SK-N-MC (cell line): ENCODE measurements at regions not wholly inside any gene's neighbourhood (a gene's known extent, or its start where the extent isn't known, plus 50 kb on each side); places are given as distances from the start of the nearest gene placed in this dataset.
A peak's percentile ranks its signal among the peaks of the same experiment; 100 is the strongest.
"Not testable (repeated sequence)": the region's sequence is repeated elsewhere in the genome, so short reads cannot be mapped to it uniquely, and the experiment has no call there.

Experiments
- DNase-seq: peaks from one replicate; pipeline ENCODE4 v3.0.0-alpha.2; 2011; ENCODE audit warnings: low read depth, low spot score
- H3K27ac ChIP-seq: fragments of 200-600 bp; sonication (generic); 2 replicates; pipeline ENCODE4 v1.5.1; 2016; ENCODE audit warnings: mixed run types
- H3K36me3 ChIP-seq: fragments of 200-600 bp; sonication (generic); 2 replicates; pipeline ENCODE4 v1.6.1; 2017; ENCODE audit warnings: antibody characterized with exemption, low read length, mixed read lengths; ENCODE audit not compliant: insufficient read depth
- H3K4me3 ChIP-seq: fragments of 200-600 bp; sonication (generic); 2 replicates; pipeline ENCODE4 v1.5.1; 2016
- H3K9ac ChIP-seq: fragments of 200-600 bp; sonication (generic); 2 replicates; pipeline ENCODE4 v1.8.0; 2017; ENCODE audit warnings: mixed run types, mixed read lengths; ENCODE audit not compliant: insufficient read length
- H3K9me3 ChIP-seq: fragments of 200-600 bp; sonication (generic); 2 replicates; pipeline ENCODE4 v1.6.1; 2017; ENCODE audit warnings: low read depth, mild to moderate bottlenecking, antibody characterized with exemption, low read length, moderate library complexity, mixed read lengths
- POLR2AphosphoS5 ChIP-seq: IDR thresholded peaks from 2 replicates; pipeline ENCODE4 v1.6.1; 2012; ENCODE audit warnings: mild to moderate bottlenecking, low read depth, low read length, borderline replicate concordance

GRCh38 chr1:610538-610937 is 75.9 kb downstream of the OR4F16 start:
- not testable (repeated sequence) for H3K9me3 ChIP-seq, H3K27ac ChIP-seq, H3K9ac ChIP-seq, H3K36me3 ChIP-seq, DNase-seq, H3K4me3 ChIP-seq

GRCh38 chr1:609161-609560 is 77.3 kb downstream of the OR4F16 start:
- DNase-seq = not testable (repeated sequence)

DNA sequence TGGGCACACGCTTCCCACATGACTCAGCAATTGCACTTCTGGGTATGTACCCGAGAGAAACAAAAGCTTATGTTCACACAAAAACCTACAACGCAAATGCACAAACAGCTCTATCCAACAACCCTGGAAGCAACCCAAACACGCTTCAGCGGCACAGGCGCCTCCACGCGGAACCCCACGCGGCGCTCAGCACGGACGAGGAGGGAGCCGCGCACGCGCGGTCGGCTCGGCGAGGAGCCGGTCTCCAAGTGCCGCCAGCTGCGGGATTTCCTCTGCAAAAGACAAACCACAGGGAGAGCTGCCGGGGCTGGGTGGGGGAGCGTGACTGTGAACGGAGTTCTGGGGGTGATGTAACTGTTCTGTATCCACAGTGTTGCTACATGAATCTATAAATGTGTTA is 81.2 kb downstream of the OR4F16 start:
- not testable (repeated sequence) for DNase-seq, H3K9ac ChIP-seq, H3K9me3 ChIP-seq, H3K36me3 ChIP-seq
- Histone ChIP-seq H3K27ac (0 out of 2 replicates have a peak overlapping the region, but pooled peaks have one; percentile 62), H3K4me3 (0 out of 2 replicates have a peak overlapping the region, but pooled peaks have one; percentile 30)
- TF ChIP-seq POLR2AphosphoS5 = 0 out of 2 replicates have a peak, but pooled peaks have one; percentile 18

More at GRCh38 chr1:609161-609560, 77.3 kb downstream of the OR4F16 start:
- H3K27ac ChIP-seq, H3K4me3 ChIP-seq, H3K9me3 ChIP-seq, H3K9ac ChIP-seq, H3K36me3 ChIP-seq: not testable (repeated sequence)

DNA sequence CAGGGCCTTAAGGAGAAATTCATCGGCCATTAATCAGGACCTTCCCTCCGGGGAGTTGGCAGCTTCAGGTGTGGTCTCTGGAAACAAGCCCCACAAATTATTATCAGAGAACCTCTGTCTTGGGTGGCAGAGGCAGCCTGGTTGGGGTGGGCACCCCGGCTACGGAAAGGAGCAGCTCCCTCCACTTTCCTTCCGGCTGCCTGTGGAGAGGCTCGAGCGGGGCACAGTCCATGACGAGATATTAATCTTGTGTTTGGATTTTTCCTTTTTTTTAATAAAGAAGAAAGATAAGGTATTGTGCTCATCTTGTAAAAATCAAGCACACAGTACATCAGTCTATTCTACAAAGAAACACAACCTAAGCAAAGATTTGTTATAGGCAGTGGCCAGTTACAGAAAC is 98.2 kb downstream of the OR4F16 start:
- DNase-seq, H3K36me3 ChIP-seq, H3K9me3 ChIP-seq, H3K9ac ChIP-seq, H3K27ac ChIP-seq, H3K4me3 ChIP-seq: not testable (repeated sequence)

DNA sequence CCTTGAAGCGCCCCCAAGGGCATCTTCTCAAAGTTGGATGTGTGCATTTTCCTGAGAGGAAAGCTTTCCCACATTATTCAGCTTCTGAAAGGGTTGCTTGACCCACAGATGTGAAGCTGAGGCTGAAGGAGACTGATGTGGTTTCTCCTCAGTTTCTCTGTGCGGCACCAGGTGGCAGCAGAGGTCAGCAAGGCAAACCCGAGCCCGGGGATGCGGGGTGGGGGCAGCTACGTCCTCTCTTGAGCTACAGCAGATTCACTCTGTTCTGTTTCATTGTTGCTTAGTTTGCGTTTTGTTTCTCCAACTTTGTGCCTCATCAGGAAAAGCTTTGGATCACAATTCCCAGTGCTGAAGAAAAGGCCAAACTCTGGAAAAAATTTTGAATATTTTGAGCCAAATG is 100.5 kb downstream of the OR4F16 start:
- not testable (repeated sequence) for H3K9me3 ChIP-seq, DNase-seq, H3K9ac ChIP-seq, H3K27ac ChIP-seq, H3K36me3 ChIP-seq, H3K4me3 ChIP-seq
